GM19438 (cell line): ENCODE measurements at regions not wholly inside any gene's neighbourhood (a gene's known extent, or its start where the extent isn't known, plus 50 kb on each side); places are given as distances from the start of the nearest gene placed in this dataset.

ENCODE experiments used
- ATAC-seq: cut with Tn5 transposase; IDR thresholded peaks from one replicate; pipeline ENCODE4 v1.9.1; 2021; ENCODE audit warnings: low read depth; ENCODE audit not compliant: unreplicated experiment

DNA sequence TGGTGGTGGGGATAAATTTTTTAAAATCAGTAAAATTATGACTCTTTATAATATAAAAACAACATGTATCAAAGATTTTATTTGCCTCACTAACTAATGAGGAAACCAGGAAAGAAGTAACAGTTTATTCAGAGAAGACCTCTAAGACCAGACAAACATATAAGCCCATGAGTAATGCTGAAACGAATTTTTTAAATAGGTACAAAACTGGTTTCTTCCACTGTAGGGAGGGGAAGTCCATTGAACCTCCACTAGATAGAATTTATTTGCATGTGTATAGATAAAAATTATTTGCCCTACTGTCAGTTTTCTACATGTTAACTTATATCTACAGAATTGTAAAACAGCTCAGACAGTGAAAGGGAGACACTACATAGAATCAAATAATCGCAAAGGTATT, 86.8 kb downstream of the ZC3H11B start:
- no peak for ATAC-seq

DNA sequence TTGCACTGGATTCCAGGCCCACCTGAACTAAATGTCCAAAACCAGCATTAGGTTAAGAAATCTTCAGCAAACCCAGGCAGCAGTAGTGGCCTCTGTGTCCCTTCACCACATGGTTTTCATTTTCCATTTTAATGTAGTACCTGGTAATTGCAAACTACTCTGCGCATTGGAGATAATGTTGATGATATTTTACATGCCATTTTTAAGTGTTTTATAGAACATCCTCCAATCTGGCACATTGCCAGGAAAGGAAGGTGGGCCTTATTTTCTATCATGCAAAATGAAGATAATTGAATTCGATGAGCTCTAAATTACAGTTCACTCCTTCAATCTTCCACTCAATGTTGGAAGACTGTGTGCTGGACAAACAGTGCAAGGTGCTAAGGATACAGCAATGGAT, 89.5 kb downstream of the ZC3H11B start:
- ATAC-seq, result no peak

GRCh38 chr1:219521325-219521724, 91.6 kb downstream of the ZC3H11B start:
- no peak for ATAC-seq

DNA sequence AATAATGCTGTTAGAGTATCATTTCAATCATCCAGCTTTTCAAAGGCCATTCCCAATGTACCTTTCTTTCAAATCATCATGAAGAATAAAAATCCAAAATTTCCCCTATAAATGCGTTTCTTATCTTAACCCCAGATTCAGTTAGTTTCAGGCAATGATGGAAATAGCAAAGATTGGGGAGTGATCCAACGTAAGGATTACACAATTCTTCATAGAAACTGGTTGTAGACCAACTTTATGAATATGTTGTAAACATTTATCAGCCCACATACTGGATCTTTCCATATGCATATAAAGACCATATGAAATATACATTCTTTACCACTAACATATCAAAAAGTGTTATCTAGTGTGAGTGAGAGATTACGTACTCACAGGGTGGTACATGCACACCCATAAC, 92.7 kb downstream of the ZC3H11B start:
- ATAC-seq, result no peak

DNA sequence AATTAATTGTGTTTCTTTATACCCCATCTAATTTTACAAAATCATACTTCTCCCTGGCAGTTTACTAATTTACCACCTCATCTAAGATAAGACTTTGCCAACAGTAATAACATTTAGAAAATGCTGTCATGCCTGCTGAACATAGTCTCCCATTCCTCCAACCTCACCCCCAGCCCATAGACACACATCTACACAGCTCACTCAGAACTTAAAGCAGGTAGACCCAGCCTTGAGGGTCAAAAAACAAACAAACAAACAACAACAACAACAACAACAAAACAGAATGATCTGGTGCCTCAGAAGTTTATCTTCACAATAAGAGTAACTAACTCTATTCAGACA, 94.0 kb downstream of the ZC3H11B start:
- ATAC-seq, result no peak

DNA sequence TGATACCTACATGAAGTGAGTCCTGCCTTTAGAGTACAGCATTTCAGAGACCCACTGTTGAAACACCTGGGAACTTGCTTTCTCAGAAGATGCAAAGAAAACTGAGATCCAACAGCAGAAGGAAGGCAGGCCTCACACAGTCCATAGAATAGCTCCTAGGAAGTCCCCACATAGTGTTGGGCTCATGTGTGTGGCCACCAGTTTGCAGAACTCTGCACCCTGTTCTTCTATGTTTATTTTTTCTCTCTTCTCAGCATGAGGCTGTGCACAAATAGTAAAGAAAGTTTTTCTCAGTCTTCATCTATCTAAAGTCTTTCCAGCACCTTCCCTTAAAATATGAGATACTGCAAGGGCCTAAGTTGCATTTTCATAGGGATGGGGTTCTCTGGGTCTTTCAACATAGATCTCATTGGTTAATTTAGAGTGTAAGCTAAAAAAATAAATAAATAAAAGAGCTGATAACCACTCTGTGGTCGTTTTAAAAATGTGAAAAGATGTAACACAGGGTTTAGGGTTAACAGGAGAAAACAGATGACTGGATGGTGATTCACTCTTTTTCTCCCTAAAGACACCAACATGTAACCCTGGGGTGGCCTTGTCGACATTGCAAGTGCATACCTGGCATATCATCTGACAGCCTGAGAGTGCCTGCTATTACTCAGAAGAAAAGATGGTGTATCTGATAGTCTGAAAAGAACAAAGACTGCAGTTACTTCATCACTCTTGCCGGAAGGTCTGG, 94.6 kb downstream of the ZC3H11B start:
- no peak for ATAC-seq

DNA sequence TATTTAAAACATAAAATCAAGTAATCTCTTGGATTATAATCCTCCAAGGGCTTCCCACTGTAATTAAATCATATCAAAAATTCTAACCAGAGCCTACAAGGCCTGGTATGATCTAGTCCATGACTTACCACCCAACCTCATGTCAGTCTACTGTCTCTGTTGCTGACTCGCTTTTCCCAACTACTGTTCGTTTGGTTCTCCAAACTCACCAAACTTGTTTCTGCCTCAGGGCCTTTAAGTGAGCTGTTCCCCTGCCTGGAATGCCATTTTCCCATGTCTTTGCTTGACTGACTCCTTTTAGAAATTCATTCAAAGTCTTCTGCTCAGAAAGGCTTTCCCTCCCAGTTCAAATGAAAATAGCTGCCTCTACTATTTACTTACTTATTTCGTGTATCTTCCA, 95.9 kb downstream of the ZC3H11B start:
- no peak for ATAC-seq

DNA sequence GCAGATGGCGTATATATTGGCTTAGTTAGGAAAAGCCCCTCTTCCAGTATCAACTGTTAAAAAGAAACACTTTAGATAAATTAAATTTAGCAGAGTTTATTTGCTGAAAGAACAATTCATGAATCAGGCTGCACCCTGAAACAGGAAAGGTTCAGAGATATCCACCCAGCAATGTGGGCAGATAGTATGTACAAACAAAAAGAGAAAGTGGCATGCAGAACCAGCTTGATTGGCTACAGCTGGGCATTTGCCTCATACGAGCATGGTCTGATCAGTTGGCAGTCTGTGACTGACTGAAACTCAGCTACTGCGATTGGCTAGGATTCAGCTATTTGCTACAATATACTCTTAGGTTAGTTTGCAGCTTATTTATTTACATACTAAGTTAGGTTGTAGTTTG, 98.2 kb downstream of the ZC3H11B start:
- no peak for ATAC-seq

- ATAC-seq, result no peak
Measured at GRCh38 chr1:219507437-219507836, 105.5 kb downstream of the ZC3H11B start.

- no peak for ATAC-seq
Measured at GRCh38 chr1:219506936-219507335, 106.0 kb downstream of the ZC3H11B start.

DNA sequence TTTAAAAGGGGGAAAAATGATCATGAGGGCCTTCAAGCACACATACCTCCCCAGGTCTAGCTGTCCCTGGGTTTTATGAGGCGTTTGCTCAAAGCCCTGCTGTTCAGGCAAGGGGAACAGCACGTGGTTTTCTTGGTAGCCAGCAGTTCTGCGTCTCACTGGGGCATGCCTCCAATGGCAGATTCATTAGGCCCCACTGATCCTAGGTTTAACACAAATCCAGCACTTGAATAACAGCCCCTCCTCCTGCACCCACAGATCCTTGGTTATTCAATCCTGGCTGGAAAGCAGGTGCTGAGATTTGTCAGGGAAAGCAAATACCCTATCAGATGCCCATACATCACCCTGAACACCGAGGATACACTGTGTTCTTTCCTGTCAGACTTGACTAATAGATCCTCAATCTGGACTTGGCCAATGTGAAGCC, 106.4 kb downstream of the ZC3H11B start:
- ATAC-seq, result no peak

DNA sequence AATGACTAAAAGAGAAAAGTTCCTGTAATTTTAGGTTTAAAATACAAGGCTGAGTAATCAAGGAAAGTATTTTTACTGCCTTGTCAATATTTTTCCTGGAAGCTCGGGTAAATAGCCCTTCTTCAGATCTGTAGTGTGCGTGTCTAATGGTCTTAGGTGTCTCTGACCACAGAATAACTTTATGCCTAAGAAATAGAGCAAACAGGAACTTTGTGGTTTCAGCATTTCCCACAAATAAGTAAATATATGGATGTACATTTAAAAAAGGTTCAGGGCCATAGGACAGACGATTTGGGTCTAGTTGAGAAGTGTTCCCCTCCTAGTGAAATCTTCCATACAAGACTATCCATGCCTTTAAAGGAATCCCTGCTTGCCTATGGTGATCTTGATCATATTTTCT, 107.0 kb downstream of the ZC3H11B start:
- no peak for ATAC-seq

DNA sequence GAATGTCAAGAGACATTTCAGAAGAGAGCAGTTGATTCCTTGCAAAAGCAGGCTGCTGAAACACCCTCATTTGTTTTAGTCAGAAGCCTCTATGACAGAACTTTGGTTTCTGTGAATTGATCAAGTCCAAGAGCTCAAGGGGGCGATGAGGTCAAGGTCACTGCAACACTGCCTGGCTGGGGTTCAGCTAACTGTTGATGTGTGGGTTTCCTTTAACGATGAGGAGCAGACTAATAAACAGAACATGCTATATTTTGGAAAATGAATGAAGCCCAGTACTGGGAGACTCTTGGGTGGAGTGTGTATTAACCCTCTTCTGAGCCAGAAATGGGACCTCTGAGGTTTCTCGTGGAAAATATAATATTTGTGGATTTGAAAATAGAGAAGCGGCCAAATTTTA, 109.3 kb downstream of the ZC3H11B start:
- ATAC-seq, result no peak

GRCh38 chr1:219500327-219500897, 112.5 kb downstream of the ZC3H11B start:
- ATAC-seq, result no peak

GRCh38 chr1:219498666-219499065, 114.2 kb downstream of the ZC3H11B start:
- ATAC-seq, result no peak

DNA sequence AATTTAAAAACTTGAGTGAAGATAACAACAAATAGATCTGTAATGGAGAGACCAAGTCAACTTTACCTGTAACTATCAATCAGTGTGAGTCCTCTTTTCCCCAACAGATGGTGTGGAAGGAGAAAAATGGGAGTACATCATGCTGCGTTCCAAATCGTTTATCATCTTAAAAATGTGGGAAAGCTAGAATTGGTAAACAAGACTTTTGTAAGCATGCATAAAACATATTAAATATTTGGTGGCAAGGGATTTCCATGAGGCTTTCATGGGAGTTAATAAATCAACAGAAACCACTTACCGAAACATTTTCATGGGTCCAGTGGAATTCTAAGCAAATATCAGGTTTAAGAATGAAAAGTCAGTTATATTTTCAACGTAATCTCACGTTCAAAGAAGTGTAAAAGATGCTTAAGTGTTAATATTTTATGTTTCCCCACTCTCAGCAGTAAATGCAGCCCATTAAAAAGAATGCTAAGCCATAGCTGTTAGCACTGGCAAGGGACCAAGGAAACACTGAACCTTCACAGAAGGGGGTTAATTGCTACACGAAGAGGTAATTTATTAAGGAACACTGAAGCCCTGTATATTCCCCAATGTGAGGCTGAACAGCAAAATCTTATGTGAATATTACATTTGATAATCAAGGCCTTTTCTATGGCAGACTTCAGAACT, 117.0 kb downstream of the ZC3H11B start:
- no peak for ATAC-seq

- no peak for ATAC-seq
Measured at GRCh38 chr1:219492717-219493116, 120.2 kb downstream of the ZC3H11B start.

GRCh38 chr1:219490566-219490965, 122.3 kb downstream of the ZC3H11B start:
- ATAC-seq, result no peak

GRCh38 chr1:219489636-219490035, 123.3 kb downstream of the ZC3H11B start:
- ATAC-seq, result no peak

GRCh38 chr1:219488275-219488674, 124.6 kb downstream of the ZC3H11B start:
- no peak for ATAC-seq

GRCh38 chr1:219483530-219483929, 129.4 kb downstream of the ZC3H11B start:
- no peak for ATAC-seq

- ATAC-seq, result no peak
Measured at GRCh38 chr1:219480011-219480410, 132.9 kb downstream of the ZC3H11B start.
